IMR-90 (cell line): ENCODE measurements at regions not wholly inside any gene's neighbourhood (a gene's known extent, or its start where the extent isn't known, plus 50 kb on each side); places are given as distances from the start of the nearest gene placed in this dataset.

Experiments used
- ATAC-seq: fragments of 200-7000 bp; cut with Tn5 transposase; 2 replicates; pipeline ENCODE4 v1.9.1; 2020; ENCODE audit warnings: low read depth, mild to moderate bottlenecking, moderate library complexity
- BruUV-seq: library from RNA; stranded (reverse); fragments of 400-500 nt; replicated peaks from 2 replicates; lab custom pipeline; 2021; lab: Mats Ljungman, UMichigan
- CTCF ChIA-PET: fragments of 300-600 bp; formaldehyde crosslinking; extraction: SDS; loops from one replicate; lab custom pipeline; 2021; ENCODE audit warnings: antibody characterized with exemption; lab: Yijun Ruan, JAX
- POLR2A ChIA-PET: fragments of 300-600 bp; sonication (Branson Sonifier 250); formaldehyde crosslinking; loops from one replicate; lab custom pipeline; 2022; ENCODE audit warnings: antibody characterized with exemption; ENCODE audit not compliant: unreplicated experiment; lab: Charles Lee
- DNase-seq: peaks from one replicate; pipeline ENCODE4 v3.0.0; 2013
- H2AFZ ChIP-seq: replicated peaks from 2 replicates; pipeline ENCODE3; 2013; ENCODE audit warnings: low read length, mild to moderate bottlenecking; ENCODE audit not compliant: poor library complexity
- H2AK5ac ChIP-seq: 2 replicates; pipeline ENCODE4 v1.6.1; 2013; ENCODE audit warnings: low read depth, low read length, inconsistent platforms
- H2AK9ac ChIP-seq: replicated peaks from 2 replicates; pipeline ENCODE3; 2013; ENCODE audit warnings: mild to moderate bottlenecking, low read depth, low read length, moderate library complexity; ENCODE audit not compliant: poor library complexity
- H2BK120ac ChIP-seq: 2 replicates; pipeline ENCODE4 v1.6.1; 2013; ENCODE audit warnings: low read depth, low read length, inconsistent platforms
- H2BK15ac ChIP-seq: 3 replicates; pipeline ENCODE4 v1.6.1; 2013; ENCODE audit warnings: low read depth, low read length, inconsistent platforms
- H2BK20ac ChIP-seq: 2 replicates; pipeline ENCODE4 v1.6.1; 2013; ENCODE audit warnings: low read depth, mild to moderate bottlenecking, inconsistent platforms, low read length, moderate library complexity
- H2BK5ac ChIP-seq: 2 replicates; pipeline ENCODE4 v1.6.1; 2013; ENCODE audit warnings: mild to moderate bottlenecking, low read depth, low read length, inconsistent platforms; ENCODE audit not compliant: poor library complexity, severe bottlenecking
- H3K14ac ChIP-seq: replicated peaks from 2 replicates; pipeline ENCODE4 v1.6.1; 2013; ENCODE audit warnings: low read depth, low read length, inconsistent platforms
- H3K18ac ChIP-seq: 2 replicates; pipeline ENCODE4 v1.6.1; 2013; ENCODE audit warnings: low read depth, low read length, control low read depth
- H3K23ac ChIP-seq: 2 replicates; pipeline ENCODE4 v1.6.1; 2013; ENCODE audit warnings: low read depth, low read length, inconsistent platforms
- H3K27ac ChIP-seq: 2 replicates; pipeline ENCODE4 v1.5.1; 2013; ENCODE audit warnings: mild to moderate bottlenecking, control low read depth, low read length; ENCODE audit not compliant: insufficient read depth
- H3K27me3 ChIP-seq: 2 replicates; pipeline ENCODE4 v1.6.1; 2013; ENCODE audit warnings: low read length; ENCODE audit not compliant: control insufficient read depth, insufficient read depth
- H3K36me3 ChIP-seq: 2 replicates; pipeline ENCODE4 v1.6.1; 2013; ENCODE audit warnings: low read length, mixed read lengths; ENCODE audit not compliant: control insufficient read depth, insufficient read depth
- H3K4ac ChIP-seq: 2 replicates; pipeline ENCODE4 v1.6.1; 2013; ENCODE audit warnings: low read depth, low read length, inconsistent platforms
- H3K4me1 ChIP-seq: 2 replicates; pipeline ENCODE4 v1.6.1; 2013; ENCODE audit warnings: low read length, mixed read lengths; ENCODE audit not compliant: control insufficient read depth, insufficient read depth
- H3K4me2 ChIP-seq: 2 replicates; pipeline ENCODE4 v1.6.1; 2013; ENCODE audit warnings: low read depth, mild to moderate bottlenecking, control low read depth, low read length, moderate library complexity
- H3K4me3 ChIP-seq: 2 replicates; pipeline ENCODE4 v1.5.1; 2013; ENCODE audit warnings: low read depth, mild to moderate bottlenecking, control low read depth, low read length, moderate library complexity; ENCODE audit not compliant: insufficient read depth
- H3K56ac ChIP-seq: 2 replicates; pipeline ENCODE4 v1.6.1; 2013; ENCODE audit warnings: low read length, inconsistent platforms; ENCODE audit not compliant: insufficient read depth; ENCODE audit errors: extremely low read depth
- H3K79me1 ChIP-seq, 2 experiments: 2 replicates each; pipeline ENCODE4 v1.6.1; 2013; ENCODE audit warnings: low read length in 2 of 2, inconsistent platforms in 1 of 2, low read depth in 1 of 2
- H3K9ac ChIP-seq: 2 replicates; pipeline ENCODE4 v1.6.1; 2013; ENCODE audit warnings: low read depth, low read length, control low read depth
- H3K9me1 ChIP-seq: 2 replicates; pipeline ENCODE4 v1.6.1; 2013; ENCODE audit warnings: low read length, inconsistent platforms; ENCODE audit not compliant: insufficient read depth
- H3K9me3 ChIP-seq: 2 replicates; pipeline ENCODE4 v1.6.1; 2013; ENCODE audit warnings: low read length; ENCODE audit not compliant: control insufficient read depth, insufficient read depth
- H4K20me1 ChIP-seq: 2 replicates; pipeline ENCODE4 v1.6.1; 2013; ENCODE audit warnings: low read length, inconsistent platforms; ENCODE audit not compliant: insufficient read depth
- H4K5ac ChIP-seq: 2 replicates; pipeline ENCODE4 v1.6.1; 2013; ENCODE audit warnings: mild to moderate bottlenecking, low read depth, low read length, control low read depth
- H4K8ac ChIP-seq, 2 experiments: 2 replicates each; pipeline ENCODE4 v1.6.1; 2013; ENCODE audit warnings: low read depth in 2 of 2, low read length in 2 of 2, control low read depth in 1 of 2, inconsistent platforms in 1 of 2
- H4K91ac ChIP-seq: 2 replicates; pipeline ENCODE4 v1.6.1; 2013; ENCODE audit warnings: low read depth, low read length, inconsistent platforms; ENCODE audit not compliant: insufficient read depth
- FOS ChIP-seq: fragments of 150-350 bp; IDR thresholded peaks from 2 replicates; pipeline ENCODE4 v1.6.1; 2016; ENCODE audit warnings: low read depth, low read length
- MXI1 ChIP-seq: IDR thresholded peaks from 2 replicates; pipeline ENCODE4 v1.6.1; 2012; ENCODE audit warnings: low read depth, mild to moderate bottlenecking, low read length, moderate library complexity, borderline replicate concordance
- WGBS, 2 experiments: methylation state at CpG; one replicate each; pipeline versions ENCODE4 v1.1.5 to v1.1.7; 2013; ENCODE audit warnings: missing lambda C conversion rate in 2 of 2; ENCODE audit not compliant: insufficient read length in 1 of 2; ENCODE audit errors: extremely low coverage in 2 of 2; 5-methylcytosine and 5-hydroxymethylcytosine counted together
- dilution Hi-C: fragments of 300-500 bp; cut with HindIII; formaldehyde crosslinking; loops from one replicate; pipeline ENCODE4 v1.14.3; 2018; ENCODE audit warnings: low sequenced_read_pairs; ENCODE audit not compliant: unreplicated experiment
- in situ Hi-C: fragments of 300-500 bp; cut with MboI; formaldehyde crosslinking; loops from 3 replicates; pipeline ENCODE4 v1.14.3; 2019; ENCODE audit warnings: low sequenced_read_pairs, inconsistent platforms, mixed read lengths
- intact Hi-C: fragments of 100-400 bp; cut with micrococcal nuclease; formaldehyde crosslinking; loops from 2 replicates; pipeline ENCODE4 v1.10.0; 2022

DNA sequence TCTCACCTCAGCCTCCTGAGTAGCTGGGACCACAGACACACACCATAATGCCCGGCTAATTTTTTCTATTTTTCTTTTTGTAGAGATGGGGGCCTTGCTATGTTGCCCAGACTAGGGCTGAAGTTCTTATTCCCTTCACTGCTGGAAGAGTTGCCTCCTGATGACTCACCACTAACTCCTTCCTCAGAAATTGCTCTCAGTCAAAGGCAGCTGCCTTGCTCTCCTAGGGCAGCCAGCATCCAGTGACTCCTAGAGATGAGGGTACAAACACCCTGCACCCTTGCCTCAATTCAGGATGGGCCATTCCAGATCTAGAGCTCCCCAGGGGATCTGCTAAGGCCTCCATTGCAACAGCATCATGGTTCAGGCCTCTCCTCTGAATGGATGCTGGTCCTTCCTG, 54.0 kb upstream of the RASSF8 start:
- peak; percentile 44; the same call in 1 of the 2 replicates for TF ChIP-seq FOS
- TF ChIP-seq MXI1 = no peak
- in situ Hi-C loops = no loop called here
- no peak overlapping the region for H3K4ac ChIP-seq
- no peaks in the 10 kb centered on the region for H3K79me1 ChIP-seq
- H2AK9ac ChIP-seq = no peak overlapping the region
- H3K36me3 ChIP-seq = no peaks in the 10 kb centered on the region
- no peak overlapping the region for H2BK5ac ChIP-seq
- H3K4me1 ChIP-seq = no peaks in the 10 kb centered on the region
- DNase-seq = peak; percentile 39
- H2AK5ac ChIP-seq = no peak overlapping the region
- no peak overlapping the region for H3K56ac ChIP-seq
- no peaks in the 10 kb centered on the region for H3K9me3 ChIP-seq
- BruUV-seq = no TSS peak
- H3K14ac ChIP-seq = no peak overlapping the region
- no peak overlapping the region for H4K8ac ChIP-seq
- dilution Hi-C loops = no loop called here
- H3K4me3 ChIP-seq = no peak overlapping the region
- no peaks in the 10 kb centered on the region; the same call in 1 of the 2 replicates for H3K27me3 ChIP-seq
- ChIA-PET CTCF (interaction anchor here (0.6 kb wide), 1 partner anchor 52 kb away, joined by 3 read pairs; no protein-coding TSS in a partner anchor), POLR2A (no interaction called here)
- no peak overlapping the region for H3K27ac ChIP-seq
- 0 out of 2 replicates have a peak, but pooled peaks cover 6% of the 10 kb centered on the region for H3K9me1 ChIP-seq
- H4K91ac ChIP-seq = no peak overlapping the region
- H2AFZ ChIP-seq = no peak overlapping the region
- no peak overlapping the region for H3K4me2 ChIP-seq
- peak; percentile 66; the same call in 1 of the 2 replicates for ATAC-seq
- H2BK20ac ChIP-seq = no peak overlapping the region
- no peak overlapping the region for H2BK15ac ChIP-seq
- H3K23ac ChIP-seq = no peak overlapping the region
- no CpG with 5 or more reads among the region's 1 CpG for WGBS, 2 experiments
- H4K20me1 ChIP-seq = no peaks in the 10 kb centered on the region
- H2BK120ac ChIP-seq = no peak overlapping the region
- no peak overlapping the region for H3K9ac ChIP-seq
- intact Hi-C loops = no loop called here
- H3K18ac ChIP-seq = no peak overlapping the region
- no peak overlapping the region for H4K5ac ChIP-seq
